Left kidney (tissue), 1 donor: ENCODE measurements at regions not wholly inside any gene's neighbourhood (a gene's known extent, or its start where the extent isn't known, plus 50 kb on each side); places are given as distances from the start of the nearest gene placed in this dataset.
A peak's percentile ranks its signal among the peaks of the same experiment; 100 is the strongest.

ENCODE experiments used
- DNase-seq: peaks from one replicate; pipeline ENCODE4 v3.0.0-alpha.2; 2013

DNA sequence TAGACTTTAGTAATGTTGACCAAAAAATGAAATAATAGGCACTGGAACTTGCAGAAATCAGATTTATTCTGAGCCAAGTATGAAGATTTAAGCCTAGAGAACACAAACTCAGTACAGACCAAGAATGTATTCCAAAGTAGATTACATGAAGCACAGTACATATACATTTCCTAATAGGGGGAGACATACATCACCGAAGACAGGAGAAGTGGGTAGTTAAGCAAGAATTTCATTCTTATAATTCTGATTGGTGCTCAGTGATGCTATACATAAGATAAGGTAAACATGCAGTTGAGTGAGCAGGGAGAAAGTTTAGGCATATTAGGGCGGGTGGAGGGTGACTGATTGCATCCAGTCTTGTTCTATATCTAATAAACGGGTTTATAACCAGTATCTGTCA lies 2218.8 kb downstream of the PCDH9 start:
- DNase-seq, result peak; percentile 8

DNA sequence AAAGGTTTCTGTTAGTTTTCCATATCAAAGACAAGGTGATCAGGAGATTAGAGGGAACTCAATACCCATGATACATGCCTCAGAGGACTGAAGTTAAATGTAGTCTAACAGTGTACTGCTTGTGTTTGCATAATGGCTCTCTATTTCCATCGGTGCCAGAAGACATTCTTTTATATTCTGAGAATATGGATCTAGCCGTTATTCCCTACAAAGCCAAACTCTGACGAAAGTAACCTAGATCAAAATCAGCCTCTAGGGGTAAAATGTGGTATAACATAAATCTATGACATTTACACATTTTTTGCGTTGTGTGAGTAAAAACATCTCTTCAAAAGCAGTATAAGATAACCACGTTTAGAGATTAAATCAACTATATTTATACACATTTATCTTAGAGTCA lies 2232.7 kb downstream of the PCDH9 start:
- DNase-seq, result no peak

DNA sequence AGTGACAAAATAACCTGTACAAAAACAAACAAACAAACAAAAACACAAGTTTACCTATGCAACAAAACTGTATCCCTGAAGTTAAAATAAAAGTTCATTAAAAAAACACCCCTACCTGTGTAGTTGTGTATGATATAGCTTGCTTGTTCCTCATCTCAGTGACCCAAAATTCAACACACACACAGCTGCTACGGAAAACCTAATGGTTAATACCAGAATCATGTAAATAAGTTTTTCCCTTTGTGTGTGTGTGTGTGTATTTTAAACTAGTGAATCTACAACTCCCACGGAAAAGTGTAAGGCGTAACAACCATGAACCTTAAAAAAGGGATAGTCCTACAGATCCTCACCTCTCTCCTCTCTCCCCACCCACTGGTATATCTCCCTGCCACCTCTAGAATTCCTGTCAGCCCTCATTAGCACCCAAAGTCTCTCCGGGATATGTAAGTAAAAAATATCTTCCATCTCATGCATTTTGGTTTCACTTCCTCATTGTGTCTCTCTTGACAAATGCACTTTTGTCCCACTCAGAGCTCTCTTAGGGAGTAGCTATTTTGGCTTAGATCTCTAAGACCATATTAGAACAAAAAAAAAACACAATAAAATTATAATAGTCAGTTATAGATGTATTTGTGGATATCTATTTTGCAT lies 2236.5 kb downstream of the PCDH9 start:
- DNase-seq, result no peak

DNA sequence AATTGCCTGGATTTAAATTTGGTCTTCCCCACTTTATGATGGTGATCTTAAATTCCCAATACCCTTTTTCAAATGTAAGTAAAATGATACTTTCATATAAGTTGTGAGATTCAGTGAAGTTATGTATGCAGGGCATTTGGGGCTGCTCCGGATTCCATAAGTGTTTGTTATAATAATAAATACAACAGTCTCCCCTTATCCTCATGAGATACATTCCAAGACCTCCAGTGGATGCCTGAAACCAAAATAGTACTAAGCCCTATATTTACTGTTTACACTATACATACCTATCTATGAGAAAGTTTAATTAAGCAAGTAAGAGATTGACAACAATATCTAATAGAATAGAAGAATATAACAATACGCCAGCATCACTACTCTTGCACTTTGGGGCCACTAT lies 2237.8 kb downstream of the PCDH9 start:
- DNase-seq, result no peak

DNA sequence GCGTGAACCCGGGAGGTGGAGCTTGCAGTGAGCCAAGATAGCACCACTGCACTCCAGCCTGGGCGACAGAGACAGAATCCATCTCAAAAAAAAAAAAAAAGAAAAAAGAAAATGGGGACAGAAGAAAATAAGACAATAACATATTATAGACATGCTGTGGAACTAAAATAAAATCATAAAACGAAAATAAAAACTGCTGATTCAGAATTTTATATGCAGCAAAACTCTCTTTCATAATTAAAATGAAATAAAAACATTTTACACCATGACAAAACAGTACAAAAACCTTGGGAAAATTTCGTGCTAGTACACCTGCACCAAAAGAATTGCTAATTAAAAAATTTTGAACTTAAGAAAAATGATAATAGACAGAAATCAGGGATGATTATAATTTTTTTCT lies 2245.1 kb downstream of the PCDH9 start:
- DNase-seq, result no peak

DNA sequence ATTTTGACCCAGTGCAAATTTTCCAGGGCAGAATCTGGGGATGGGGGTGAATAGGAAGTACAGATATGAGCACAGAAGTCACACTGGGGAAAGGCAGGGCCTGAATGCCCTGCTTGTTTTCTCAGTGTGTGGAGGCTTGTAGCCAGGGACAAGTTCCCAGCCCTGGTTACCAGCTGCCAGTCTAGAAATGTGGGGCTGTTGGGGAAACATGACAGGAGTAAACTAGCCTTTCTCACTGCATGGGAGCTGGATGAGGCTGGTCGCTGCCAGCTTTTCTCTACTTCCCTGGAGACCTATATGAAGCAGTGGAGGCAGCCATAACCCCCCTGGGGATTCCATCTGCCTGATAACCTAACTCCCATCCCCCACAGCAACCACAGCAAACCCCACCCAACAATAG lies 2267.7 kb downstream of the PCDH9 start:
- DNase-seq, result no peak

DNA sequence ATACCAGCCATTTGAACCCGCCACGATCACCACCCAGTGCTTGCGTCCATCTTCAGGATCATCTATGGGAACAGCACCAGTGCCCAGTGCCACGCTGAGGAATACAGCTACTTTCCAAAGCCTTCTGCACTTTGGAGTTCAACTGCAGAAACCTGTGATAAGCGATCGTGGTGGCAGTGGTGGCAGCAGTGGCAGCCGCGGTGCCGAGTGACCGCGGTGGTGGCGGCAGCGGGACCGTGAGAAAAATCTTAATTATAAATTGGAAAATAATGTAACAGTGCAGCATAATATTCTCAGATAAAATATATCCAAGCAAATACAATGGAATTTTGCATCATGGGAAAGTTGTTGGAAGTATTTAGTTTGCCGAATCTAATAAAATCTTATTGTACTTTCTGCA lies 2270.9 kb downstream of the PCDH9 start:
- no peak for DNase-seq

DNA sequence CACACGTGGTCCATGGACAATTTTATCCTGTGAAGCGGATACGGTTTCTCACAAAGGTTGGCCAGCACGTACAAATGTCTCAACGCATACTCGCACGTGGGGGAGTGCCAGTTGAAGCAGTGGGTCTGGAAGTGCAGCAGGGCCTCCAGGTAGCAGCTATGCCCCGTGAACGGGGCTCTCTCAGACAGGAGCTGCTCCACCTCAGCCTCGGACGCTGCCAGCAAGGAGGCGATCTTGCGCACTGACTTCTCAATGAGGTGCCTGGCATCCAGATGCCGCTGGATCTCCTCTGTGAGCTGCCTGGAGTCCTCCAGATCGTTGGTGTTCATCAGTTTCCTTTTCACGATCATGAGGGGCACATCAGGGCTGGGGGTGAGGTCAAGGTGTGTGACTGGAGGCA lies 2272.0 kb downstream of the PCDH9 start:
- no peak for DNase-seq

DNA sequence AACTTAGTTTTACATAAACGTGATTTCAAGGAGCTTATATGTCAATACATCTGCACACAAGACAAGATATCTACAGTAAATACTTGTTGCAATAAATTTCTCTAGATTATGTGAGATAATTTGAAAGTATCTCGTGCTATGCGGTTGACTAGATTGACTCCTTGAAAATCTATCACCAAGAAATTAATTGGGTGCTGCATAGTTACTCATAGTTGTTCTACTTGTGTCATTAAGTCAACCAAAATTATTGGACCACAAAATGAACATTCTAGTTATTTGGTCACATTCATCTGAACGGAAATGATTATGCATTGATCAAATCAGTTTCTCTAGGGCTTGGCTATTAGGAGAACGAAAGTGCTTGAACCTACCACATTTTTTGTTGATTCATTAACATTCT lies 2291.5 kb downstream of the PCDH9 start:
- DNase-seq, result no peak

DNA sequence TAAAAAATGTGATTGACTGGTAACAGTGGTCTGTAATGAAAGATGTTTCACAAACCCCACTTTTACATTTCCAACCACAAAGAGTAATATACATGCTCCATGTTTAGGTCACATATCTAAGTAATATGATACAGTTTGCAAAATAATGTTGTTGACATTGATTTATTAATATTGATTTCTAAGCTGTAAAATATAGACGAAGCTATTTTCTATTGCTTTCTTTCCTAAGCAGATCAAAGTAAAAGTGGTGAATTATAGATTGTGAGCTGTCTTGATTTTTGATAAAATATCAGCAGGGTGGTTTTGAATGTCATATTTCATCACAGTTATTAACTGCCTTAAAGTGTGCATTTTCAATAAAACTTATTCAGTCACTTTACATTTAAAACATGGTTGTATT lies 2292.8 kb downstream of the PCDH9 start:
- no peak for DNase-seq

DNA sequence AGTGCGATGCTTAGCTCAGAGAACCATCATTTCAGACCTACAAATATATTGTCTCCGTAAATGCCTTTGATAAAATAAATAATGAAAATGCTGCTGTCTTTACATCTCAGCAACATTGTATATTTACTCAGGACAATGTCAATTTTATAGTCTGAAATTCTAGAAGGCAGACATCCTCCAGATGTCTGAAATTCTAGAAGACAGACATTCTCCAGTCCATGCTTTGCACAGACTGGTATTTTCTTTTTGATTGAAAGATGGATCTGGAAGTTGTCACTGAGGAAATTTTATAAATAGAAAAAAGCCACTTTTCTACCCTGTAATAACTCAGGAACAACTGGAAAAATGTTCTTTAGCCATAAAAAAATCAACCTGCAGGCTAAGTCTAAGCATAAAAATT lies 2293.3 kb downstream of the PCDH9 start:
- no peak for DNase-seq

DNA sequence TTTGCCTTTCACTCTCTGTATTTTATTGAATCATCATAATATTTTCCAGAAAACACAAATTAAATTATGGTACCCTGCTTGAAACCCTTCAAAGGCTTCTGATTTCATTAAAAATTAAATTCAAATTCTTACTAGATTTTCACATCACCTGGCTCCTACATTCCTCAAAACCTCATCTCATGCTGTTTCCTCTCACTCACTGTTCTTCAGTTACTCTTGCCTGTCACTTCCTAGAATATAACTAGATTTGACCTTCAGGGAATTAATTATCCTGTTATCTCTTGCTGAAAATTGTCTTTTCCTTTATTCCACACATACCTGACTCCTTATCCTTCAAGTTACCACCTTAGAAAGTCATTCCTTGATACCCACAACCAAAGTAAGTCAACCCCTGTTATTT lies 2294.7 kb downstream of the PCDH9 start:
- DNase-seq, result no peak

DNA sequence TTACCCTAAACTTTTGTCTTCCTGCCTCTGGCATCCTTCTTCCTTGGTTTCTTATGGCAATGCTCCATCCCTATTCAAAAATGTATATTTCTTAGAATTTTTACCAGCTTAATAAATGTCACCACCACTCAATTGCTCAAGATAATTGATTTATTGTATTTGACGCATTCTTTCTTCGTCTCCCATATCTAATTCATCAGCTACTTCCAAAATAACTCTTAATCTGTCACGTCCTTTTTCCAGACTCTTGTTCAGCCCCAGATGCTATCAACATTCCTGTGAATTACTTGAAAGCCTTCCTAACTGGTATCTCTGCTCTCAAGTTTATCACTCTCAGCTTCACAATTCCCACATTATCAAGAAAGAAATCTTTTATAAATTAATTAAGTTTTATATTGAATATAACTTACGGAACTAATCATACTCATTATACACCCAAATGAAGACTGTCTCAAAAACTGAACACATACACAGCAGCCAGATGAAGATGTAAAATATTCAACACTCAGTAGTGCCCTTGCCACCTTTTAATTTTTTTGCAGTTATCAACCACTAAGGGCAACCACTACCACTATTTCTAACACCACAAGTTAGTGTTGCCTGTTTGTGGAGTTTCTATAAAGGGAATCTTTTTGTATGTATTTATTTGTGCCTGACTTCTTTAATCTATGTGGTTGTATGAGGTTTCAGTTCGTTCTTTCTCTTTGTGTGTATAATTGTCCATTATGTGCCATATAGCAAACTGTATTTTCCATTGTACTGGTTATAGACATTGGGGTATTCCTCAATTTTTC lies 2295.4 kb downstream of the PCDH9 start:
- no peak for DNase-seq

DNA sequence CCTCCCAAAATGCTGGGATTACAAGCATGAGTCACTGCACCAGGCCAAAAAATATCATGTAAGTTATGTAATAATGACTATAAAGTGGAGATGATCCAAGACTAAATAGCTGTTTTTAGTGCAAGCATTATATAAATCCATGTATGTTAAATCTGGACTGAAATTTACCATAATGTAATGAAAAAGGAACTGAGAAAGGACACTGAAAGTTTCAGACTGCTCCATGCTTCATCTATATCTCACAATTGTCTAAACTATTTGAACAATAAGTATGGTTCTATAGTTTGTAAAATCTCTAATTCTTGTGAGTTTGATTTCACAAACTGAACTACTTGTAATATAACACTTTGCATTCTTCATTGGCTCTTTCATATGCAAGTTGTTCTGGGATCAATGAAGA lies 2299.5 kb downstream of the PCDH9 start:
- no peak for DNase-seq

DNA sequence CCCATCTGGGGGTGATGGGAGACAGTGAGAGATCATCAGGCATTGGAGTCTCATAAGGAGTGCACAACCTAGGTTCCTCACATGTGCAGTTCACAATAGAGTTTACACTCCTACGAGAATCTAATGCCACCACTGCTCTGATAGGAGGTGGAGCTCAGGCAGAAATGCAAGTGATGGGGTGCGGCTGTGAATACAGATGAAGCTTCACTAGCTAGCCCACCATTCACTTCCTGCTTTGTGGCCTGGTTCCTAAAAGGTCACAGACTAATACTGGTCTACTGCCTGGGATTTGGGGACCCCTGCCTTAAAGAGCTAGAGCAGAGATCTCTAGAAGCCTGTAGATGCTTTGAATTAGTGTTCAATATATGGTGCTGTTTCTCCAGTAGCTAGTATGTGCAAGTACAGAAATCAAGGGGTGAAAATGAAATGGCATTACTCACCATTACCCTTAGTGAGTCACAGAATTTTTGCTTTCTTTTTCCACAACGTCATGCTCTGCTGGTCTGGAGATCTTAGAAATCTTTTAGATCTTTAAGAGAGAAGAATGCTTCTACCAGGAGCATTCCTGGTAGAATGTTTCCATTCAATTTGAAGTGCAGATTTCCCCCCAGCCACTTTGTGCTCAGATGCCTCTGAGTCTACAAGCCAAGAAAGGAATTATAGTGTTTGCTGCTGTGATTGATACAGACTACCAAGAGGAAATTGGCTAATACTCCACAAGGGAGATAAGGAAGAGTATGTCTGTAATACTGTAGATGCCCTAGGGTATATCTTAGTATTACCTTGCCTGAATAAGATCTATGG lies 2301.2 kb downstream of the PCDH9 start:
- DNase-seq, result no peak

DNA sequence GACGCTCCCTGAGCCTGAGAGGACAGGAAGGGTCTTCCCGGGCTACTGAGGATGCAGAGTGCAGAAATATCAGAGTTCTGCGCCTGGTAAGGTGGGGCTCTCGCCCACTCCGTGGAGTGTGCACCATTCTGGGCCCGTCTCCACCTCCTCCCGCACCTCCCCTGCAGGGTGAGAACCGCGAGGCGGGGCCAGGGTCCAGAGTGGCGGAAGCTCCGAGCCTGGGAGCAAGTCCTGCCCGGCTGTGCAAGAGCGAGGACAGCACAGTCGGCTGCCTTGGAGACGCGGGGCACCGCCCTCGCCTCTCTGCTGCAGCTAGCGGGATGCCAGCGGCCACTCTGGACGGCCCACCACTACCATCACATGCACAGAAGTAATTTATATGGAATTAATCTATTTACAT lies 2304.4 kb downstream of the PCDH9 start:
- DNase-seq, result no peak

DNA sequence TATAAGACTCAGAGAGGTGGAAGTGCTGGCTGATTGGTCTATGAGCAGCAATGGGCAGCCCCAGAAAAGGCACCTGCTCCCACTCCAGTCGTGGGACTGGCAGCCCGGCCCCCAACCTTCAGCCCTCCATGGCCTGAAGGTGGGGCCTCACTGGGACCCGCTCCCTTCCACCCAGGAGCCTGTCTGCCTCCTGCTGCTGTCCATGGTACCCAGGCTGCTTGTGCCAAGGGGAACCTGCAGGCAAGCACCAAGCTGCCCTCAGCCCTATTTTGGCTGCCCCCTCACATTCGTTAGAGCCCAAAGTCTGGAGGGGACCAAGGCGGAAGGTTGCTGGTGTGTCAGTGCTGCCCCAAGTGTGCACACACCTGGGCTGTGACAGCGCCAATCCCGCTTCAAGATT lies 2304.9 kb downstream of the PCDH9 start:
- peak; percentile 10 for DNase-seq

DNA sequence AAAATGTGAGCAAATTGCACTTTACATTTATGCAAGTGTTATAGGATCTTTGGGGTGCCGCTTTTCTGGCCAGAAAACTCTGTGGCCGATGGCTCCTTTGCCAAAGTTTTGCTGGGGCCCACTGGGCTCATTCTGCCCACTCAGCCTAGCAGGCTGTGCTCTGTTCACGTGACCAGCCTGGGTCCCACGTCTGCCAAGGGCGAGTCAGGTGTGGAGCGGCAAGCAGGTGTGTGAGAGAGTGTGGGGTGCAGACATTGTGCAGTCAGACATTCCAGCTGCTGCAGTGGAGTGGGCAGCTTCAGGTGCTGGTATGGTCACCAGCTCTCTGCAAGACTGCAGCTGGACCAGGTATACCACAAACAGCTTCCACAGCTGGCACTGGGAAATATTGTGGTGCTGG lies 2305.7 kb downstream of the PCDH9 start:
- DNase-seq, result no peak

DNA sequence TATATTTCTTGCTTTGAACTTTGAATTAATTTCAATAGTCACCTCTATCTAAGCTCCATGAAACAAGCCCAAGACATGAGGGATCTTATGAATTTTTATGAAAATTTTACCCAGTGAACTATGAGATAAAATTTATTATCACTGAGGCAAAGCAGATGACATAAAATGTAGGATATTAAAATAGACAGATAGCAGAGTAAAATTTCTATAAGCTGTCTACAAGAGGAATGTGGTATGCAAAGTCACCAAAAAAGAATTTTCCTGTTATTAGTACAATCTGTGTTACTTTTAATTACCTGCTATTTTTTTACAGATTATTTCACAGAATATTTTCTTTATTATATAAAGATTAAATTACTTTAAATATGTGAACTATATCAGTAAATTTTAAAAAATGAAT lies 2312.6 kb downstream of the PCDH9 start:
- DNase-seq, result no peak

DNA sequence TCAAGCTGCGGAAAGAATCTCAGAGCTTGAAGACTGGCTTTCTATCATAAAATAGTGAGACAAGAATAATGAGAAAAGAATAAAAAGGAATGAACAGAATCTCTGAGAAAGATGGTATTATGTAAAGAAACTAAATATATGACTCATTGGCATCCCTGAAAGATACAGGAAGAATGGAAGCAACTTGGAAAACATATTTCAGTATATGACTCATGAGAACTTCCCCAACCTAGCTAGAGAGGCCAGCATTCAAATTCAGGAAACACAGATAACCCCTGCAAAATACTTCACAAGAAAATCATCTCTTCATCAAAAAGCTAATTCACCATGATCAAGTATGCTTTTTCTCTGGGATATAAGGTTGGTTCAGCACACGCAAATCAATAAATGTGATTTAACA lies 2318.0 kb downstream of the PCDH9 start:
- DNase-seq, result no peak

DNA sequence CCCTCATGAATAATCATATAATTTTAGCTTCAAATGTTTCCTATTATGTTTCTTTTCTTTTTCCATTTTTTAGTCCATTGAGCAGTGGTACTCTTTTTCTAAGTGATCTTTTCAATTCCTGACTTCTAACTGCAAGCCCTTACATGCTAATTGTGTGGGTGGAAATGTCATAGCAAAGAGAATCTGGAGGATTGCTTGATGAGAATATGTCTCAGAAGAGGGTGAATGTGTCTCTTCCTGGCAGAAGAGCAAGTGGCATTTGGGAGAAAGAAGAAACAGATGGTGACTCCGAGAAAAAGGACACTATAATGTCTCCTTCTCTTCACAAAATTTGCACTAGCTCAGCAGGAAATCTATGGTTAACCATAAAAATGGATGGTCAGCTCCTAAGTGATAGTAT lies 2320.0 kb downstream of the PCDH9 start:
- no peak for DNase-seq

DNA sequence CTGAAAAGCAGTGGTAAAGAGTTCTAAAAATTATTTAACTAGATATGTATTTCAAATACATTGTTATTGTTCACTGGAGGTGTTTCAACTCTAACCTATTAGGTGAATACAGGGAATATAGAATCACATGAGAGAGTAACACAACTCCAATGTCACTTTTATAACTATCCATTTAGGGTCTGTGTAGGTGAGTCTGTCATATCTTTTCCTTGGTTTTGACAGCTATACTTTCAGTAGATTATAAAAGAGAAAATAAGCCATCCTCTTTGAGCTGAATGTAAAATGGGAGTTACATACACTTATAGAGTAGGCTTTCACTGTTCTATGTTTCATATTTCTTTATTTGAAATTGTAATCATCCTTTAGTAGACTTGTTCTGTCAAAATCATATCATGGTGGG lies 2321.0 kb downstream of the PCDH9 start:
- no peak for DNase-seq

DNA sequence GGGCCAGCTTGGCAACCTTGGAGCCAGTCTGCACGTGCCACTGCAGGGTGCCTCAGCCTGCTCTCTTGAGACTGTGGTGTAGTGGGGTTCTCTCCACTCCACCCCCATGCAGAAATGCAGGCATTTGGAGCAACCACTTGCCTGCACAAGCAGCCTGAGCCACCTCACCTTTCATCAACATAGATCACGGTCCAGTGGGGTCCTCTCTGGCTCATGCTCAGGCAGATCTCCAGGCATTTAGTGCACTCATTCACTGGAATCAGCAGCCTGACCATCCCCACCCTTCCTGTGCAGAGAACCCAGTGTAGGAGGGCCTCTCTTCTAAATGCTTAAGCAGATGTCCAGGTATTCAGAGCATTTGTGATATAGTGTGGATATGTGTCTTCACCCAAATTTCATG lies 2330.1 kb downstream of the PCDH9 start:
- DNase-seq, result no peak
